IMR-90 (cell line): ENCODE measurements at regions not wholly inside any gene's neighbourhood (a gene's known extent, or its start where the extent isn't known, plus 50 kb on each side); places are given as distances from the start of the nearest gene placed in this dataset.

ENCODE experiments used
- ATAC-seq: fragments of 200-7000 bp; cut with Tn5 transposase; 2 replicates; pipeline ENCODE4 v1.9.1; 2020; ENCODE audit warnings: low read depth, mild to moderate bottlenecking, moderate library complexity
- BruUV-seq: library from RNA; stranded (reverse); fragments of 400-500 nt; replicated peaks from 2 replicates; lab custom pipeline; 2021; lab: Mats Ljungman, UMichigan
- CTCF ChIA-PET: fragments of 300-600 bp; formaldehyde crosslinking; extraction: SDS; loops from one replicate; lab custom pipeline; 2021; ENCODE audit warnings: antibody characterized with exemption; lab: Yijun Ruan, JAX
- POLR2A ChIA-PET: fragments of 300-600 bp; sonication (Branson Sonifier 250); formaldehyde crosslinking; loops from one replicate; lab custom pipeline; 2022; ENCODE audit warnings: antibody characterized with exemption; ENCODE audit not compliant: unreplicated experiment; lab: Charles Lee
- DNase-seq: peaks from one replicate; pipeline ENCODE4 v3.0.0; 2013
- H2AFZ ChIP-seq: replicated peaks from 2 replicates; pipeline ENCODE3; 2013; ENCODE audit warnings: low read length, mild to moderate bottlenecking; ENCODE audit not compliant: poor library complexity
- H2AK5ac ChIP-seq: 2 replicates; pipeline ENCODE4 v1.6.1; 2013; ENCODE audit warnings: low read depth, low read length, inconsistent platforms
- H2AK9ac ChIP-seq: replicated peaks from 2 replicates; pipeline ENCODE3; 2013; ENCODE audit warnings: mild to moderate bottlenecking, low read depth, low read length, moderate library complexity; ENCODE audit not compliant: poor library complexity
- H2BK120ac ChIP-seq: 2 replicates; pipeline ENCODE4 v1.6.1; 2013; ENCODE audit warnings: low read depth, low read length, inconsistent platforms
- H2BK15ac ChIP-seq: 3 replicates; pipeline ENCODE4 v1.6.1; 2013; ENCODE audit warnings: low read depth, low read length, inconsistent platforms
- H2BK20ac ChIP-seq: 2 replicates; pipeline ENCODE4 v1.6.1; 2013; ENCODE audit warnings: low read depth, mild to moderate bottlenecking, inconsistent platforms, low read length, moderate library complexity
- H2BK5ac ChIP-seq: 2 replicates; pipeline ENCODE4 v1.6.1; 2013; ENCODE audit warnings: mild to moderate bottlenecking, low read depth, low read length, inconsistent platforms; ENCODE audit not compliant: poor library complexity, severe bottlenecking
- H3K14ac ChIP-seq: replicated peaks from 2 replicates; pipeline ENCODE4 v1.6.1; 2013; ENCODE audit warnings: low read depth, low read length, inconsistent platforms
- H3K18ac ChIP-seq: 2 replicates; pipeline ENCODE4 v1.6.1; 2013; ENCODE audit warnings: low read depth, low read length, control low read depth
- H3K23ac ChIP-seq: 2 replicates; pipeline ENCODE4 v1.6.1; 2013; ENCODE audit warnings: low read depth, low read length, inconsistent platforms
- H3K27ac ChIP-seq: 2 replicates; pipeline ENCODE4 v1.5.1; 2013; ENCODE audit warnings: mild to moderate bottlenecking, control low read depth, low read length; ENCODE audit not compliant: insufficient read depth
- H3K27me3 ChIP-seq: 2 replicates; pipeline ENCODE4 v1.6.1; 2013; ENCODE audit warnings: low read length; ENCODE audit not compliant: control insufficient read depth, insufficient read depth
- H3K36me3 ChIP-seq: 2 replicates; pipeline ENCODE4 v1.6.1; 2013; ENCODE audit warnings: low read length, mixed read lengths; ENCODE audit not compliant: control insufficient read depth, insufficient read depth
- H3K4ac ChIP-seq: 2 replicates; pipeline ENCODE4 v1.6.1; 2013; ENCODE audit warnings: low read depth, low read length, inconsistent platforms
- H3K4me1 ChIP-seq: 2 replicates; pipeline ENCODE4 v1.6.1; 2013; ENCODE audit warnings: low read length, mixed read lengths; ENCODE audit not compliant: control insufficient read depth, insufficient read depth
- H3K4me2 ChIP-seq: 2 replicates; pipeline ENCODE4 v1.6.1; 2013; ENCODE audit warnings: low read depth, mild to moderate bottlenecking, control low read depth, low read length, moderate library complexity
- H3K4me3 ChIP-seq: 2 replicates; pipeline ENCODE4 v1.5.1; 2013; ENCODE audit warnings: low read depth, mild to moderate bottlenecking, control low read depth, low read length, moderate library complexity; ENCODE audit not compliant: insufficient read depth
- H3K56ac ChIP-seq: 2 replicates; pipeline ENCODE4 v1.6.1; 2013; ENCODE audit warnings: low read length, inconsistent platforms; ENCODE audit not compliant: insufficient read depth; ENCODE audit errors: extremely low read depth
- H3K79me1 ChIP-seq, 2 experiments: 2 replicates each; pipeline ENCODE4 v1.6.1; 2013; ENCODE audit warnings: low read length in 2 of 2, inconsistent platforms in 1 of 2, low read depth in 1 of 2
- H3K9ac ChIP-seq: 2 replicates; pipeline ENCODE4 v1.6.1; 2013; ENCODE audit warnings: low read depth, low read length, control low read depth
- H3K9me1 ChIP-seq: 2 replicates; pipeline ENCODE4 v1.6.1; 2013; ENCODE audit warnings: low read length, inconsistent platforms; ENCODE audit not compliant: insufficient read depth
- H3K9me3 ChIP-seq: 2 replicates; pipeline ENCODE4 v1.6.1; 2013; ENCODE audit warnings: low read length; ENCODE audit not compliant: control insufficient read depth, insufficient read depth
- H4K20me1 ChIP-seq: 2 replicates; pipeline ENCODE4 v1.6.1; 2013; ENCODE audit warnings: low read length, inconsistent platforms; ENCODE audit not compliant: insufficient read depth
- H4K5ac ChIP-seq: 2 replicates; pipeline ENCODE4 v1.6.1; 2013; ENCODE audit warnings: mild to moderate bottlenecking, low read depth, low read length, control low read depth
- H4K8ac ChIP-seq, 2 experiments: 2 replicates each; pipeline ENCODE4 v1.6.1; 2013; ENCODE audit warnings: low read depth in 2 of 2, low read length in 2 of 2, control low read depth in 1 of 2, inconsistent platforms in 1 of 2
- H4K91ac ChIP-seq: 2 replicates; pipeline ENCODE4 v1.6.1; 2013; ENCODE audit warnings: low read depth, low read length, inconsistent platforms; ENCODE audit not compliant: insufficient read depth
- CEBPB ChIP-seq: IDR thresholded peaks from 2 replicates; pipeline ENCODE4 v1.6.1; 2012; ENCODE audit warnings: low read depth, low read length, improper control_type of control experiment
- CTCF ChIP-seq: conservative IDR thresholded peaks from 2 replicates; pipeline ENCODE4 v1.5.1; 2012; ENCODE audit warnings: mild to moderate bottlenecking, low read depth, low read length, improper control_type of control experiment
- MAZ ChIP-seq: IDR thresholded peaks from 2 replicates; pipeline ENCODE4 v1.6.1; 2012; ENCODE audit warnings: low read depth, mild to moderate bottlenecking, low read length, improper control_type of control experiment, moderate library complexity, borderline replicate concordance
- MXI1 ChIP-seq: IDR thresholded peaks from 2 replicates; pipeline ENCODE4 v1.6.1; 2012; ENCODE audit warnings: low read depth, mild to moderate bottlenecking, low read length, moderate library complexity, borderline replicate concordance
- RAD21 ChIP-seq: IDR thresholded peaks from 2 replicates; pipeline ENCODE4 v1.6.1; 2012; ENCODE audit warnings: low read length, improper control_type of control experiment
- RCOR1 ChIP-seq: IDR thresholded peaks from 2 replicates; pipeline ENCODE4 v1.6.1; 2012; ENCODE audit warnings: mild to moderate bottlenecking, low read length, improper control_type of control experiment; ENCODE audit not compliant: insufficient replicate concordance
- RFX5 ChIP-seq: IDR thresholded peaks from 2 replicates; pipeline ENCODE4 v1.8.0; 2012; ENCODE audit warnings: low read depth, mild to moderate bottlenecking, low read length, moderate library complexity
- SMC3 ChIP-seq: fragments of 150-350 bp; IDR thresholded peaks from 2 replicates; pipeline ENCODE4 v1.6.1; 2016; ENCODE audit warnings: low read depth, mild to moderate bottlenecking, antibody characterized with exemption, low read length, moderate library complexity
- USF2 ChIP-seq: fragments of 150-350 bp; IDR thresholded peaks from 2 replicates; pipeline ENCODE4 v1.6.1; 2017; ENCODE audit warnings: mild to moderate bottlenecking, antibody characterized with exemption, low read length, low read depth
- WGBS, 2 experiments: methylation state at CpG; one replicate each; pipeline versions ENCODE4 v1.1.5 to v1.1.7; 2013; ENCODE audit warnings: missing lambda C conversion rate in 2 of 2; ENCODE audit not compliant: insufficient read length in 1 of 2; ENCODE audit errors: extremely low coverage in 2 of 2; 5-methylcytosine and 5-hydroxymethylcytosine counted together
- dilution Hi-C: fragments of 300-500 bp; cut with HindIII; formaldehyde crosslinking; loops from one replicate; pipeline ENCODE4 v1.14.3; 2018; ENCODE audit warnings: low sequenced_read_pairs; ENCODE audit not compliant: unreplicated experiment
- in situ Hi-C: fragments of 300-500 bp; cut with MboI; formaldehyde crosslinking; loops from 3 replicates; pipeline ENCODE4 v1.14.3; 2019; ENCODE audit warnings: low sequenced_read_pairs, inconsistent platforms, mixed read lengths
- intact Hi-C: fragments of 100-400 bp; cut with micrococcal nuclease; formaldehyde crosslinking; loops from 2 replicates; pipeline ENCODE4 v1.10.0; 2022

GRCh38 chr14:105905456-105905855 lies 379.1 kb downstream of the TMEM121 start:
- Histone ChIP-seq H3K9ac (no peak overlapping the region), H4K91ac (no peak overlapping the region), H4K5ac (no peak overlapping the region), H3K27ac (no peak overlapping the region), H3K4me3 (no peak overlapping the region), H3K4ac (no peak overlapping the region), H3K4me1 (no peaks in the 10 kb centered on the region), H3K9me1 (no peaks in the 10 kb centered on the region), H2BK15ac (no peak overlapping the region), H3K56ac (no peak overlapping the region), H3K36me3 (no peaks in the 10 kb centered on the region), H3K79me1 (no peaks in the 10 kb centered on the region), H3K14ac (no peak overlapping the region), H4K8ac (no peak overlapping the region), H2AFZ (no peak overlapping the region), H3K27me3 (no peaks in the 10 kb centered on the region), H3K4me2 (no peak overlapping the region), H2BK5ac (no peak overlapping the region), H3K23ac (no peak overlapping the region), H4K20me1 (no peaks in the 10 kb centered on the region), H2BK20ac (no peak overlapping the region), H2AK9ac (no peak overlapping the region), H2BK120ac (no peak overlapping the region), H3K9me3 (peaks cover 43% of the 10 kb centered on the region), H3K18ac (no peak overlapping the region), H2AK5ac (no peak overlapping the region)
- ChIA-PET POLR2A (no interaction called here), CTCF (no interaction called here)
- intact Hi-C loops (no loop called here), dilution Hi-C loops (no loop called here), in situ Hi-C loops (no loop called here)
- TF ChIP-seq CTCF: no peak
- no peak for TF ChIP-seq RAD21
- TF ChIP-seq MXI1: no peak
- TF ChIP-seq USF2: no peak
- no peak for TF ChIP-seq CEBPB
- TF ChIP-seq RCOR1: no peak
- TF ChIP-seq SMC3: no peak
- TF ChIP-seq MAZ: no peak
- no peak for TF ChIP-seq RFX5
- no peak for DNase-seq
- BruUV-seq: no TSS peak
- no peak for ATAC-seq
- no CpG with 5 or more reads among the region's 11 CpGs for whole genome bisulfite sequencing, 2 experiments
